Activated CD4-positive, alpha-beta T cell treated with anti-CD3 and anti-CD28 coated beads for 36 hours (primary cell): ENCODE measurements at regions not wholly inside any gene's neighbourhood (a gene's known extent, or its start where the extent isn't known, plus 50 kb on each side); places are given as distances from the start of the nearest gene placed in this dataset.
A peak's percentile ranks its signal among the peaks of the same experiment; 100 is the strongest.

ENCODE experiments used
- ATAC-seq: fragments of 200-7000 bp; cut with Tn5 transposase; one replicate; pipeline ENCODE4 v1.10.0; 2021; ENCODE audit warnings: mild to moderate bottlenecking, moderate library complexity
- CTCF ChIA-PET: fragments of 350-600 bp; sonication (Branson Sonifier 250); formaldehyde crosslinking; loops from one replicate; lab custom pipeline; 2021; ENCODE audit warnings: antibody characterized with exemption; lab: Charles Lee
- POLR2A ChIA-PET: fragments of 350-600 bp; sonication (Branson Sonifier 250); formaldehyde crosslinking; loops from one replicate; lab custom pipeline; 2021; ENCODE audit warnings: antibody characterized with exemption, inconsistent platforms; lab: Charles Lee
- DNase-seq: peaks from one replicate; pipeline ENCODE4 v3.0.0-alpha.2; 2020
- H3K27ac Mint-ChIP-seq: one replicate; pipeline ENCODE4 v1.8.0; 2021; ENCODE audit warnings: mixed read lengths
- H3K27me3 Mint-ChIP-seq: one replicate; pipeline ENCODE4 v1.8.0; 2021; ENCODE audit warnings: mixed read lengths
- H3K36me3 Mint-ChIP-seq: one replicate; pipeline ENCODE4 v1.8.0; 2021; ENCODE audit warnings: low read depth, mixed read lengths
- H3K4me1 Mint-ChIP-seq: one replicate; pipeline ENCODE4 v1.8.0; 2021; ENCODE audit warnings: mixed read lengths
- H3K4me3 Mint-ChIP-seq: one replicate; pipeline ENCODE4 v1.8.0; 2021; ENCODE audit warnings: mild to moderate bottlenecking, moderate library complexity, mixed read lengths
- H3K9me3 Mint-ChIP-seq: one replicate; pipeline ENCODE4 v1.8.0; 2021; ENCODE audit warnings: low read depth, mixed read lengths
- intact Hi-C, 2 experiments: fragments of 100-400 bp; cut with DNase I in 1 of 2; cut with micrococcal nuclease in 1 of 2; formaldehyde crosslinking; loops; one replicate each; pipeline versions ENCODE4 v1.14.2 to v1.15.1; 2022 to 2024; cut with DNase I, micrococcal nuclease

DNA sequence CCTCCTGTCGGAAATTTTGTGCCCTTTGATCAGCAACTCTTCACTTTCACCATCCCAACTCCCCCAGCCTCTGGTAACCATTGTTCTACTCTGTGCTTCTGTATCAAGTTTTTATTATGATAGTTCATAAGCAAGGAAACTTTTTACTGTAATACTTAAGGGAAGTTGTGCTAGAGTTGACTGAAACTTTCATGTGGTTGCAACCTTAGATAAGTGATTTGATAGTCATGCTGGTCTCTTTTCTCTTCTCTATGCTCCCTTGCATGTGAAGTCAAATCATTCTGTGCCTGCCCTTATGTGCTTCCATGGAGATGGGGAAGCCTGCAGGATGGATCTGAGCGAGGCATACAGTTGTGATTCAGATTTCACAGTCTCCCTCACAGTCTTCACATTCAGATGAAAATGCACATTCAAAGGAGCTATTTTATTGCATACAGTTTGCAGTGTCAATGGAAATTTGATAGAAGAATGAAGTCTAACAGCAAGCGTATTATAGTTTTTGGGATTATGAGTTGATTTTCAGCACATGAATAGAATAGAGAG lies 1428.3 kb upstream of the TENM3 start:
- ChIA-PET POLR2A (no interaction called here), CTCF (no interaction called here)
- Mint-ChIP-seq H3K4me1 (no peaks in the 10 kb centered on the region), H3K36me3 (no peaks in the 10 kb centered on the region), H3K9me3 (no peaks in the 10 kb centered on the region), H3K27ac (no peak overlapping the region), H3K4me3 (no peak overlapping the region), H3K27me3 (no peaks in the 10 kb centered on the region)
- intact Hi-C loops: no loop called here
- DNase-seq (no peak), ATAC-seq (no peak)

- intact Hi-C loops: no loop called here
- Mint-ChIP-seq H3K4me1 (no peaks in the 10 kb centered on the region), H3K4me3 (no peak overlapping the region), H3K27ac (no peak overlapping the region), H3K9me3 (no peaks in the 10 kb centered on the region), H3K27me3 (no peaks in the 10 kb centered on the region), H3K36me3 (no peaks in the 10 kb centered on the region)
- ChIA-PET CTCF (no interaction called here), POLR2A (no interaction called here)
- DNase-seq (no peak), ATAC-seq (no peak)
Observed at GRCh38 chr4:180817529-180817928, 1425.7 kb upstream of the TENM3 start.

DNA sequence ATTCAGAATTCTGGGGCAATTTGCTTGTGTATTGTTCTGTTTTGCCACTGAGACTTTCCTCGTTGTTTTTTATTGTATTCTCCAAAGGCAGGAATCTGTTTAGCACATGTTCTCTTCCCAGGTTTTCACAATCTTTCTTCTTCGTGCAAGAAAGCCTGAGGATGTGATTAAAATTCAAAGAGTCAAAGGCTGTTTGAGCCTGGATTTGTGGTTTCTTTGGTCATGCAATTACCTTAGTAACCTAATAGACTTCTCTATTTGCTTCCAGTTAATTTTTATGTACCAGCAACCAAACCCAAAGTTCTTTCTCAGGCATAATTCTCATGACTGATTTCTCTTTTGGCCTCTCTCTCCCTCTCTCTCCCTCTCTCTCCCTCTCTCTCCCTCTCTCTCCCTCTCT lies 1420.1 kb upstream of the TENM3 start:
- Mint-ChIP-seq H3K27ac (no peak overlapping the region), H3K36me3 (no peaks in the 10 kb centered on the region), H3K4me3 (no peak overlapping the region), H3K27me3 (no peaks in the 10 kb centered on the region), H3K4me1 (no peaks in the 10 kb centered on the region), H3K9me3 (no peaks in the 10 kb centered on the region)
- POLR2A ChIA-PET: no interaction called here
- no peak for ATAC-seq
- CTCF ChIA-PET: no interaction called here
- DNase-seq: no peak
- intact Hi-C loops: loop anchor here in 1 of 2 experiments (10.0 kb wide), 1 partner anchor 702 kb away; no protein-coding TSS in a partner anchor

- no peaks in the 10 kb centered on the region for H3K9me3 Mint-ChIP-seq
- POLR2A ChIA-PET: interaction anchor here (0.5 kb wide), 1 partner anchor 143 kb away, joined by 4 read pairs; no protein-coding TSS in a partner anchor
- H3K4me1 Mint-ChIP-seq: no peaks in the 10 kb centered on the region
- no peak for ATAC-seq
- no peaks in the 10 kb centered on the region for H3K36me3 Mint-ChIP-seq
- CTCF ChIA-PET: no interaction called here
- DNase-seq: no peak
- no peak overlapping the region for H3K4me3 Mint-ChIP-seq
- intact Hi-C loops: loop anchor here in 1 of 2 experiments (10.0 kb wide), 1 partner anchor 697 kb away; no protein-coding TSS in a partner anchor
- no peak overlapping the region for H3K27ac Mint-ChIP-seq
- H3K27me3 Mint-ChIP-seq: no peaks in the 10 kb centered on the region
Observed at GRCh38 chr4:180827232-180828009, 1415.8 kb upstream of the TENM3 start.

- ChIA-PET POLR2A (no interaction called here), CTCF (no interaction called here)
- Mint-ChIP-seq H3K9me3 (no peaks in the 10 kb centered on the region), H3K36me3 (no peaks in the 10 kb centered on the region), H3K4me3 (no peak overlapping the region), H3K27ac (no peak overlapping the region), H3K4me1 (no peaks in the 10 kb centered on the region), H3K27me3 (no peaks in the 10 kb centered on the region)
- intact Hi-C loops: loop anchor here in 1 of 2 experiments (10.0 kb wide), 1 partner anchor 696 kb away; no protein-coding TSS in a partner anchor
- DNase-seq (peak; percentile 14), ATAC-seq (no peak)
Observed at GRCh38 chr4:180828455-180829018, 1414.7 kb upstream of the TENM3 start.

DNA sequence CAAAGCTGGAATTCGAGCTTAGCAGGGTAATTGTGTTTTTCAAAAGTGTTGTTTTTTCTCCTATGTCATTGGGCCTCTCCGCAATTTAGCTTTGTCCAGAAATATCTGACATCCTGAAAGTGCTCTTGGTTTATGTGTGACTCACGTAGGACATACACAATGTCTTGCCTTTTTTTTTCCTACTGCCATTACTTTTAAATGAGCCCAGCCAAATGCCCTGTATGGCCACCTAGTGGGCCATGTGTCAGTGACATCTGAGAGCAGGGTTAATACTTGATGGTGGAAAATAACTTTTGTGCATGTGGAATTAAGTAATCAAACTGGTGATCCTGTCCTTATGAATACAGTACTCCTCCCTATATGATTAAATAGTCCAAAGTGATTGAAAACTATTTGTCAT lies 1411.1 kb upstream of the TENM3 start:
- ATAC-seq: no peak
- no peaks in the 10 kb centered on the region for H3K36me3 Mint-ChIP-seq
- ChIA-PET CTCF (interaction anchor here (0.6 kb wide), 1 partner anchor 69 kb away, joined by 3 read pairs; no protein-coding TSS in a partner anchor), POLR2A (no interaction called here)
- no peak for DNase-seq
- H3K4me1 Mint-ChIP-seq: no peaks in the 10 kb centered on the region
- no peak overlapping the region for H3K4me3 Mint-ChIP-seq
- intact Hi-C loops: no loop called here
- no peak overlapping the region for H3K27ac Mint-ChIP-seq
- H3K9me3 Mint-ChIP-seq: no peaks in the 10 kb centered on the region
- H3K27me3 Mint-ChIP-seq: no peaks in the 10 kb centered on the region

DNA sequence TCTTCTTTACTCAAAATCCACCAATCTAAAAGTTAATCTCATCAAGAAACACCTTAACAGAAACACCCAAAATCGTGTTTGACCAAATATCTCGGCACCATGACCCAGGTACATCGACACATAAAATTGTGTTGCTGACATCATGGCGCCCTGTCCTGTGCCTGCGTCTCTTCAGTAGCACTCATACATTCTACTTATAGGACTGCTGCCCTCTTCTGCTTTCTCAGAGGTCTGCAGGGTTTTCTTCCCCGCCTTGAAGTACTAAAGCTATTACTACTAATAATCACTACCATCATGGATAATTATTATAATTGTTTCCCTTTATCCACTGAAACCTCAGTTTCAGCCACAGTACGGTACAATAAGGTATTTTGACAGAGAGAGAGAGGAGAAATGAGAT lies 1403.1 kb upstream of the TENM3 start:
- DNase-seq (no peak), ATAC-seq (no peak)
- intact Hi-C loops: no loop called here
- no peak overlapping the region for H3K4me3 Mint-ChIP-seq
- no peaks in the 10 kb centered on the region for H3K27me3 Mint-ChIP-seq
- no peaks in the 10 kb centered on the region for H3K9me3 Mint-ChIP-seq
- CTCF ChIA-PET: no interaction called here
- no peaks in the 10 kb centered on the region for H3K36me3 Mint-ChIP-seq
- H3K27ac Mint-ChIP-seq: no peak overlapping the region
- POLR2A ChIA-PET: no interaction called here
- no peaks in the 10 kb centered on the region for H3K4me1 Mint-ChIP-seq

GRCh38 chr4:180850318-180850940 lies 1392.8 kb upstream of the TENM3 start:
- no peaks in the 10 kb centered on the region for H3K27me3 Mint-ChIP-seq
- DNase-seq: no peak
- no peaks in the 10 kb centered on the region for H3K36me3 Mint-ChIP-seq
- intact Hi-C loops: no loop called here
- no peak overlapping the region for H3K4me3 Mint-ChIP-seq
- no peaks in the 10 kb centered on the region for H3K4me1 Mint-ChIP-seq
- H3K27ac Mint-ChIP-seq: no peak overlapping the region
- no peaks in the 10 kb centered on the region for H3K9me3 Mint-ChIP-seq
- no peak for ATAC-seq
- ChIA-PET POLR2A (no interaction called here), CTCF (no interaction called here)

GRCh38 chr4:180852738-180853137 lies 1390.5 kb upstream of the TENM3 start:
- ChIA-PET CTCF (no interaction called here), POLR2A (no interaction called here)
- intact Hi-C loops: no loop called here
- Mint-ChIP-seq H3K4me3 (no peak overlapping the region), H3K9me3 (peaks cover 3% of the 10 kb centered on the region), H3K36me3 (no peaks in the 10 kb centered on the region), H3K27ac (no peak overlapping the region), H3K27me3 (no peaks in the 10 kb centered on the region), H3K4me1 (no peaks in the 10 kb centered on the region)
- DNase-seq: no peak
- no peak for ATAC-seq

DNA sequence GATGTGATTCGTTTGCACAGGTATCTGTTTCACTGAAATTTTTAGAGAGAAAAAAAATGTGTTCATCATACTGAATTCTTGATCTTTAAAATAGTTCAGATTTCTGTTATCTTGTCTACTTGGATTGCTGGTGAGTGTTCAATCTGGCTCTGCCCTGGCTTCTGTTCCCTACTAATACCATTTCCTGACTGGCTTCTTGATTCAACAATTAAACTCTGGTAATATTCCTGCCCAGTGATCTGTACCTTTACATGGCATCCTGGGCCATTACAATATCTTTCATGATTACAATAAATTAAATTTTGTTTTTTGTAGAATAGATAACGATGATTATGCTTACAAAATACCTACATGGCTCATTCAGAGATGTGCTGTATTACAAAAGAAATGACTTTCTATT lies 1388.0 kb upstream of the TENM3 start:
- ATAC-seq (no peak), DNase-seq (no peak)
- POLR2A ChIA-PET: no interaction called here
- Mint-ChIP-seq H3K27me3 (no peaks in the 10 kb centered on the region), H3K4me3 (no peak overlapping the region), H3K9me3 (peaks cover 7% of the 10 kb centered on the region), H3K4me1 (no peaks in the 10 kb centered on the region), H3K36me3 (no peaks in the 10 kb centered on the region), H3K27ac (no peak overlapping the region)
- CTCF ChIA-PET: no interaction called here
- intact Hi-C loops: no loop called here

GRCh38 chr4:180860089-180860720 lies 1383.0 kb upstream of the TENM3 start:
- POLR2A ChIA-PET: no interaction called here
- CTCF ChIA-PET: no interaction called here
- Mint-ChIP-seq H3K4me3 (no peak overlapping the region), H3K27ac (no peak overlapping the region), H3K36me3 (no peaks in the 10 kb centered on the region), H3K27me3 (no peaks in the 10 kb centered on the region), H3K9me3 (peaks cover 16% of the 10 kb centered on the region), H3K4me1 (no peaks in the 10 kb centered on the region)
- intact Hi-C loops: no loop called here
- no peak for ATAC-seq
- no peak for DNase-seq
